Testis (tissue), 2 donors: ENCODE measurements at regions not wholly inside any gene's neighbourhood (a gene's known extent, or its start where the extent isn't known, plus 50 kb on each side); places are given as distances from the start of the nearest gene placed in this dataset.

Experiments used
- DNase-seq: peaks from one replicate; pipeline ENCODE4 v3.0.0-alpha.2; 2019
- H3K27ac ChIP-seq, 2 donors: fragments of 200-600 bp; sonication (generic); one replicate each; pipeline ENCODE4 v1.5.1; 2019
- H3K27me3 ChIP-seq: fragments of 200-600 bp; sonication (generic); one replicate; pipeline ENCODE4 v1.5.1; 2019
- H3K36me3 ChIP-seq: fragments of 200-600 bp; sonication (generic); one replicate; pipeline ENCODE4 v1.5.1; 2017; ENCODE audit warnings: low read depth; ENCODE audit errors: missing control alignments
- H3K4me1 ChIP-seq: fragments of 200-600 bp; sonication (generic); one replicate; pipeline ENCODE4 v1.5.1; 2019
- H3K4me3 ChIP-seq, 2 donors: fragments of 200-600 bp; sonication (generic); one replicate each; pipeline ENCODE4 v1.5.1; 2017 to 2019
- H3K9me3 ChIP-seq: fragments of 200-600 bp; sonication (generic); one replicate; pipeline ENCODE4 v1.5.1; 2017
- CTCF ChIP-seq, 3 experiments: fragments of 450-650 bp in 2 of 3; fragments of 200-600 bp in 1 of 3; sonication (generic) in 1 of 3; IDR thresholded peaks; one replicate each; pipeline ENCODE4 v1.5.1; 2016 to 2019; ENCODE audit warnings: antibody characterized with exemption in 3 of 3, mild to moderate bottlenecking in 2 of 3, moderate library complexity in 1 of 3
- POLR2A ChIP-seq: fragments of 450-650 bp; IDR thresholded peaks from one replicate; pipeline ENCODE4 v1.6.1; 2017; ENCODE audit warnings: antibody characterized with exemption, mild to moderate bottlenecking, moderate library complexity
- WGBS, 2 donors: methylation state at CpG; one replicate each; pipeline ENCODE4 v1.1.5; 2018; 5-methylcytosine and 5-hydroxymethylcytosine counted together
- intact Hi-C: fragments of 100-400 bp; cut with DNase I; formaldehyde crosslinking; loops from one replicate; pipeline ENCODE4 v1.15.1; 2023; ENCODE audit warnings: low total_unique reads

GRCh38 chr6:155915651-155916050 lies 460.0 kb upstream of the NOX3 start:
- TF ChIP-seq CTCF (IDR thresholded peaks at IDR 0.05) (no peak), POLR2A (no peak)
- H3K27ac ChIP-seq, result no peak overlapping the region
- no peaks in the 10 kb centered on the region for H3K27me3 ChIP-seq
- H3K4me3 ChIP-seq, result no peak overlapping the region
- no peak for DNase-seq
- no peaks in the 10 kb centered on the region for H3K36me3 ChIP-seq
- WGBS, 2 donors, result 34 to 52% methylated on average over 1 of the region's 1 CpG
- intact Hi-C loops, result no loop called here
- H3K9me3 ChIP-seq, result no peaks in the 10 kb centered on the region
- no peaks in the 10 kb centered on the region for H3K4me1 ChIP-seq

- Histone ChIP-seq H3K27me3 (no peaks in the 10 kb centered on the region), H3K4me1 (no peaks in the 10 kb centered on the region), H3K27ac (no peak overlapping the region), H3K4me3 (no peak overlapping the region), H3K9me3 (no peaks in the 10 kb centered on the region), H3K36me3 (no peaks in the 10 kb centered on the region)
- intact Hi-C loops, result no loop called here
- TF ChIP-seq CTCF (IDR thresholded peaks at IDR 0.05) (no peak), POLR2A (no peak)
- no peak for DNase-seq
- 92 to 97% methylated on average over 8 of the region's 8 CpGs for WGBS, 2 donors
Measured at GRCh38 chr6:155913816-155914215, 458.2 kb upstream of the NOX3 start.

GRCh38 chr6:155909710-155910109 lies 454.1 kb upstream of the NOX3 start:
- no peak for DNase-seq
- H3K4me1 ChIP-seq, result no peaks in the 10 kb centered on the region
- H3K27me3 ChIP-seq, result no peaks in the 10 kb centered on the region
- TF ChIP-seq CTCF (IDR thresholded peaks at IDR 0.05) (no peak), POLR2A (no peak)
- H3K36me3 ChIP-seq, result no peaks in the 10 kb centered on the region
- no peak overlapping the region for H3K4me3 ChIP-seq
- intact Hi-C loops, result no loop called here
- H3K9me3 ChIP-seq, result no peaks in the 10 kb centered on the region
- H3K27ac ChIP-seq, result no peak overlapping the region
- WGBS, 2 donors, result 60 to 72% methylated on average over 2 of the region's 2 CpGs

- 90 to 91% methylated on average over 3 of the region's 3 CpGs for WGBS, 2 donors
- Histone ChIP-seq H3K27me3 (no peaks in the 10 kb centered on the region), H3K36me3 (no peaks in the 10 kb centered on the region), H3K27ac (no peak overlapping the region), H3K4me3 (no peak overlapping the region), H3K4me1 (no peaks in the 10 kb centered on the region), H3K9me3 (no peaks in the 10 kb centered on the region)
- TF ChIP-seq CTCF (IDR thresholded peaks at IDR 0.05) (no peak), POLR2A (no peak)
- intact Hi-C loops, result no loop called here
- DNase-seq, result no peak
Measured at GRCh38 chr6:155895641-155896040, 440.0 kb upstream of the NOX3 start.

GRCh38 chr6:155894758-155895157 lies 439.1 kb upstream of the NOX3 start:
- H3K27me3 ChIP-seq, result no peaks in the 10 kb centered on the region
- H3K9me3 ChIP-seq, result no peaks in the 10 kb centered on the region
- no peaks in the 10 kb centered on the region for H3K4me1 ChIP-seq
- intact Hi-C loops, result no loop called here
- no peak for DNase-seq
- 90 to 91% methylated on average over 5 of the region's 5 CpGs for WGBS, 2 donors
- H3K4me3 ChIP-seq, result no peak overlapping the region
- H3K36me3 ChIP-seq, result no peaks in the 10 kb centered on the region
- no peak for TF ChIP-seq POLR2A
- no peak for TF ChIP-seq CTCF (IDR thresholded peaks at IDR 0.05)
- H3K27ac ChIP-seq, result no peak overlapping the region
